Tibial nerve (tissue), 3 donors: ENCODE measurements at regions not wholly inside any gene's neighbourhood (a gene's known extent, or its start where the extent isn't known, plus 50 kb on each side); places are given as distances from the start of the nearest gene placed in this dataset.

Source experiments
- CTCF ChIP-seq, 5 experiments: fragments of 200-600 bp in 3 of 5; fragments of 450-650 bp in 2 of 5; sonication (generic) in 3 of 5; IDR thresholded peaks; one replicate each; pipeline ENCODE4 v1.5.1; 2016 to 2019; ENCODE audit warnings: antibody characterized with exemption in 5 of 5, mild to moderate bottlenecking in 3 of 5, moderate library complexity in 2 of 5
- POLR2A ChIP-seq, 2 donors: fragments of 450-650 bp; IDR thresholded peaks; one replicate each; pipeline ENCODE4 v1.6.1; 2017; ENCODE audit warnings: antibody characterized with exemption in 2 of 2, mild to moderate bottlenecking in 2 of 2, moderate library complexity in 2 of 2

- no peak for TF ChIP-seq POLR2A (IDR thresholded peaks at IDR 0.05)
- TF ChIP-seq CTCF (IDR thresholded peaks at IDR 0.05) = no peak
Measured at GRCh38 chr12:86666316-86666715, 410.1 kb upstream of the MGAT4C start.
